C4-2B (cell line): ENCODE measurements at regions not wholly inside any gene's neighbourhood (a gene's known extent, or its start where the extent isn't known, plus 50 kb on each side); places are given as distances from the start of the nearest gene placed in this dataset.
"Not testable (repeated sequence)": the region's sequence is repeated elsewhere in the genome, so short reads cannot be mapped to it uniquely, and the experiment has no call there.

Experiments
- H3K27ac ChIP-seq: fragments of 450-650 bp; 2 replicates; pipeline ENCODE4 v1.5.1; 2017
- ZFX ChIP-seq: fragments of 450-650 bp; IDR thresholded peaks from 2 replicates; pipeline ENCODE4 v1.6.1; 2017
- TF ChIP-seq, protein P1 (sequence below): fragments of 450-650 bp; conservative IDR thresholded peaks from 2 replicates; pipeline ENCODE4 v1.5.1; 2017; ENCODE audit warnings: mild to moderate bottlenecking

DNA sequence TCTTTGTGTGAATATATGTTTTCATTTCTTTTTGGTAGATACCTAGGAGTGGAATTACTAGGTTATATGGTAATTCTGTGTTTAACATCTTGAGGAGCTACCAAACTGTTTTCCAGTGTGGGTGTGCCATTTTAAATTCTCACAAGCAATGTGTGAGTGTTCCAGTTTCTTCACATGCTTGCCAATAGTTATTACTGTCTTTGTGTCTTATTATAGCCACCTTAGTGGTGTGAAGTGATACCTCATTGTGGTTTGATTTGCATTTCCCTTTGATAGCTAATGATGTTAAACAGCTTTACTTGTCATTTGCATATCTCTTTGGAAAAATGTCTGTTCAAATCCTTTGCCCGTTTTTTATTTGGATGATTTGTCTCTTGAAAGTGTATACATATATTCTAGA is 513.0 kb downstream of the TMEM38B start:
- TF ChIP-seq ZFX: no peak
- TF ChIP-seq, protein P1, sequence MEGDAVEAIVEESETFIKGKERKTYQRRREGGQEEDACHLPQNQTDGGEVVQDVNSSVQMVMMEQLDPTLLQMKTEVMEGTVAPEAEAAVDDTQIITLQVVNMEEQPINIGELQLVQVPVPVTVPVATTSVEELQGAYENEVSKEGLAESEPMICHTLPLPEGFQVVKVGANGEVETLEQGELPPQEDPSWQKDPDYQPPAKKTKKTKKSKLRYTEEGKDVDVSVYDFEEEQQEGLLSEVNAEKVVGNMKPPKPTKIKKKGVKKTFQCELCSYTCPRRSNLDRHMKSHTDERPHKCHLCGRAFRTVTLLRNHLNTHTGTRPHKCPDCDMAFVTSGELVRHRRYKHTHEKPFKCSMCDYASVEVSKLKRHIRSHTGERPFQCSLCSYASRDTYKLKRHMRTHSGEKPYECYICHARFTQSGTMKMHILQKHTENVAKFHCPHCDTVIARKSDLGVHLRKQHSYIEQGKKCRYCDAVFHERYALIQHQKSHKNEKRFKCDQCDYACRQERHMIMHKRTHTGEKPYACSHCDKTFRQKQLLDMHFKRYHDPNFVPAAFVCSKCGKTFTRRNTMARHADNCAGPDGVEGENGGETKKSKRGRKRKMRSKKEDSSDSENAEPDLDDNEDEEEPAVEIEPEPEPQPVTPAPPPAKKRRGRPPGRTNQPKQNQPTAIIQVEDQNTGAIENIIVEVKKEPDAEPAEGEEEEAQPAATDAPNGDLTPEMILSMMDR: no peak
- H3K27ac ChIP-seq: no peak overlapping the region

DNA sequence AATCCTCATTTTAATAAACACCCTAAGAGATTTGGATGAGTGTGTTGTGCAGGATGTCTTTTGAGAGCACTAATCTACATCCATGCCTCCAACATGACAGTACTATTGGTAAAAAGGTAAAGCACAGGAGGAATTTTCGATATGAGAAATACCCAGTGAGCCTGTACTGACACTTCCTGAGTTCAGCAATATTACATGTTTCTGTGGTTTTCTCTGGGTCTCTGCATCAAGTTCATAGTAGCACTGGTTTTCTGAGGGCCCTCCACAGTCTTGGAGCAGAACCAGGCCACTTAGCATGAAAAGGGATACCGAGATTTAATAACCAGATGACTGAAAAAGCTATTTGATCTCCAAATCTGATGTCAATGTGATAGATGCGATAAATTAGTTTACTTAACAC is 524.1 kb downstream of the TMEM38B start:
- TF ChIP-seq ZFX: no peak
- TF ChIP-seq, protein P1: no peak
- no peak overlapping the region for H3K27ac ChIP-seq

DNA sequence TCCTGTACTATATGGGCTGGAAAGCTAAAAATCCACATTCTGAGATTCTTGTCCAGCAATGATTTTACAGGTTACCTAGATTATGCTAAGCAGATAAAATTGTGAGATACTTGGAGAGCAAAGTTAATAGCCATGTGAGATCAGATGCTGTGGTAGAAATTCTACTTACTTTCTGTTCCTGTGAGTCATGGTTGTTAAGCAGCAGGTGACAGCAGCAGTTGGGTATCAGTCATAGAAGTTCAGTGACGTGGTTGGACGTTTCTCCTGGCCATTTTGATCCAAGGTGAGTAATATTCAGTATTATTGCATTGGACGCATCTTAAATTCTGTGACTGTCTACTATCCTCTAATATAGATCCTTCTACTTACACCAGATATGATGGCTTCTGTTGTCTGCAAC is 524.5 kb downstream of the TMEM38B start:
- H3K27ac ChIP-seq: no peak overlapping the region
- TF ChIP-seq, protein P1: no peak
- no peak for TF ChIP-seq ZFX

DNA sequence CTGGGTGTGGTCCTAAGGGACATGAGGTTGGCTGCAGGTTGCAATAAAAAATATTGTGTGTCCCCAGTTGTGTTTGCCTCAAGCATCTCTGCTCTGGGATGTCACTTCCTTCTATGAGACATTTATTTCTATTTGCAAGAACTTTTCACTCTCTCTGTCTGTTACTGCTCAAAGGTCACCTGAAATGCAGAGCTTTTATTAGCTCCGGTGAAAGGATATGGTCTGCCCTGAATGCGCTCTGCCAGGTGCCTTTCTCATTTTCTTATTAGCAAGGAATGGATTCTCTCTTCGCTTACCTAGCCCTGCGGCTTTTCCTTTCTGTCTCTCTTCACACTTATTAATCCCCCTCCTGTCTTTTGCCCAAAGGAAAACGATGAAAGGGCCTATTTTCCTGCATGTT is 526.1 kb downstream of the TMEM38B start:
- no peak for TF ChIP-seq ZFX
- TF ChIP-seq, protein P1: no peak
- H3K27ac ChIP-seq: no peak overlapping the region

DNA sequence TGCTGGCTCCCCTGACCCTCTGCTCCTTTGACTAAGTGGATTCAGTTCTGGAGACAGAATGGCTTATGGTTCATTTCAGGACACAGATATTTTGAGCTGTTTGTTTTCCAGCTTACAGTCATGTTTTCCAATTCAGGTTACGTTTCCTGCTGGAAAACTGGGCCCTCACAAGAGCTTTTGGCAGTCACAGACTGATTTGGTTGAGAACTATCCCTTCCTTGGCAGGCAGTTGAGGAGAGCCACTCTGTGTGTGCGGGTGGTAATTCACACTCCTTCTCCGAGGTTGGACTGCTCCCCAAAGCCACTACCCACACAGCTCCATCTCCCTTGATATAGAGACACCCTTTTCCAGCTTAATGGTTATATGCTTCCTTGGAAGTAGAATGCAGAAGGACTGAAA is 534.5 kb downstream of the TMEM38B start:
- TF ChIP-seq, protein P1: no peak
- TF ChIP-seq ZFX: no peak
- no peak overlapping the region for H3K27ac ChIP-seq

DNA sequence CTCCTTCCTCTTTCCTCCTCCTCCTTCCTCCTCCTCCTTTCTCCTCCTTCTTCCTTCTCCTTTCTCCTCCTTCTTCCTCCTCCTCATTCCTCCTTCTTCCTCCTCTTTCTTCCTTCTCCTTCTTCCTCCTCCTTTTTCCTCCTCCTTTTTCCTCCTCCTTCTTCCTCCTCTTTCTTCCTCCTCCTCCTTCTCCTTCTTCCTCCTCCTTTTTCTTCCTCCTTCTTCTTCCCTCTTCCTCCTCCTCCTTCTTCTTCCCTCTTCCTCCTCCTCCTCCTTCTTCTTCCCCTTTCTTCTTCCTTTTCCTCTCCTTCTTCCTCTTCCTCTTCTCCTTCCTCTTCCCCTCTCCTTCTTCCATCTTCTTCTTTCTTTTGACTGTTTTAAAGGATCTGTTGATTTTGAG is 538.8 kb downstream of the TMEM38B start:
- no peak overlapping the region for H3K27ac ChIP-seq
- TF ChIP-seq ZFX: no peak
- TF ChIP-seq, protein P1: no peak

DNA sequence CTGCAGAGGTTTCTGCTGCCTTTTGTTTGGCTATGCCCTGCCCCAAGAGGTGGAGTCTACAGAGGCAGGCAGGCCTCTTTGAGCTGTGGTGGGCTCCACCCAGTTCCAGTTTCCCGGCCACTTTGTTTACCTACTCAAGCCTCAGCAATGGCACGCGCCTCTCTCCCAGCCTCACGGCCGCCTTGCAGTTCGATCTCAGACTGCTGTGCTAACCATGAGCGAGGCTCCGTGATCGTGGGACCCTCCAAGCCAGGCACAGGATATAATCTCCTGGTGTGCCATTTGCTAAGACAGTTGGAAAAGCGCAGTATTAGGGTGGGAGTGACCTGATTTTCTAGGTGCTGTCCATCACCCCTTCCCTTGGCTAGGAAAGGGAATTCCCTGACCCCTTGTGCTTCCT is 566.6 kb downstream of the TMEM38B start:
- not testable (repeated sequence) for H3K27ac ChIP-seq

DNA sequence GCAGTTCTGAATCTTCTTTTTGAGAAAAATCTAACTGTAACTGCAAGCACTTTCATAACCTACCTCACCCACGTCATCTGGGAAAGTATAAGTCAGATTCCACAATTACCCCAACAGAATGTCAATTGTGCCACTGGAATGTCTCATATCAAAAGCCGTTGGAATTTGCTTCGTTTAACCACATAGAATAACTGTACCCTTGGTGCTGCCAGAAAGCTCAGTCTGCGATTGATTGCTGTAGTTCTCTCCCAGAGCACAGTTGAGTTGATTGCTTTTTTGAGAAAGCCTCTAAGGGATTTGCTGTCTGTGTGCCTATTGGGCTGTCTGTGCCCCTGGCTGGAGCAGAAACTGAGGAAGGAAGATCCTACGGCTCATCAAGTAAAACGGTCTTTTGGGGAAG is 583.6 kb downstream of the TMEM38B start:
- no peak overlapping the region for H3K27ac ChIP-seq
- TF ChIP-seq ZFX: no peak
- TF ChIP-seq, protein P1: no peak
